ENCODE measurements at regions not wholly inside any gene's neighbourhood (a gene's known extent, or its start where the extent isn't known, plus 50 kb on each side); places are given as distances from the start of the nearest gene placed in this dataset.

DNA sequence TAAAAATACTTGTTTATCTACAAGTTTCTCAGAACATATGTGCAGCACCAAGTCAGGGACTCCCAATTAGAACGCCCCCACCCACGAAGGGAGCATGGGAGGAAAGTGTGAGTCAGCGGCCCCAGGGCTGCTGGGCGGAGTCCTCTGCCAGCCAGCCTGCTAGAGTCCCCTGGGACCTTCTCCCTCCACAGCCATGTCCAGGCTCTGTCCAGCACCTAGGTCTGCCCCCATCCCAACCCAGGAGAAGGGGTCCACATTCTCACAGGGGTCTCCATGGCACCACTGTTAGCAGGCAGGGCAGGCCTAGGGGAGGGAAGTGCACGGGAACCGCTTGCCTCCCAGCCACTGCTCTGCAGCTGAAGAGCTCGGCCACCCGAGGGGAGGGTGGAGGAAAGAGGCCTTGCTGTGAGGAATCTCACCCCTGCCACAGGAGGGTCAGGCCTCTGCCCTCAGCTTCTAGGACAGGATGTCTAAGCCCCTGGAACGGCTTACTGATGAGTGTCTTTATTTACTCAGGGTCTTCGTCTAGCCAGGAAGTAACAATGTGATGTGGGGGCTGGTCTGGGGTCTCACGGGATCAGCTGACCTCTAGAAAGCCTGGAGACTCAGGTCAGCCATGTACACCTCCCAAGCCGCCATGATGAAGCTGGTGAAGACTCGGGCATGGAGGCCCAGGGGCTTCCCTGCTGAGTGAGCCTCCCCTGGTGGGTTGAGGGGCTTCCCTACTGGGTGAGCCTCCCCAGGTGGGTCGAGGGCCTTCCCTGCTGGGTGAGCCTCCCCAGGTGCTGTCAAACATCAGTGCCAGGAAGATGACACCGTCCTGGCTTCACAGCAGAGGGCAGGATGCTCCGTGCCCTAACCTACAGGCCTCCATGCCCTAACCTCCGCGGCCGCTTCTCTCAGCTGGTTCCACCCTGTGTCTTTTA lies 190.3 kb downstream of the RBFOX3 start:
- no peak overlapping the region for H3K4me3 ChIP-seq (ENCODE audit: control insufficient read depth, low read depth, low read length)
- no peak for TF ChIP-seq CTCF (IDR thresholded peaks at IDR 0.05; ENCODE audit: control insufficient read depth, insufficient read depth, low read depth, low read length, missing control alignments)
- DNase-seq (ENCODE audit: low read depth) = peak; percentile 4

DNA sequence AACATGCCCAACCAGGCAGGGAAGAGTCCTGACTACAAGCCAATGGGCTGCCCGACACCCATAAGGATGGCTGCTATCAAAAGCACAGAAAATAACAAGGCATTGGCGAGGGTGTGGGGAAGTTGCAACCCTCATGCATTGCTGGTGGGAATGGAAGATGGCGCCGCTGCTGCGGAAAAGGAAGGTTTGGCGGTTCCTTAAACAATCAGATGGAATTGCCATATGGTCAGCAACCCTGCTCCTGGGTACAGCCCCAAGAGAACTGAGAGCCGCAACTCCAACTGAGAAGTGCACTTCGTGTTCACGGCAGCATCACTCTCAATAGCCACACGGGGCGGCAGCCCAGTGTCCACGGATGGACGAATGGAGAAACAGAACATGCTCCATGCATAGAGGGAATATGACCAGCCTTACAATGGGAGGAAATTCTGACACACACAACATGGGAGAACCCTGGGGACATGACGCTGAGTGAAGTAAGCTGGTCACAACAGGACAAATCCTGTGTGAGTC lies 193.3 kb downstream of the RBFOX3 start:
- TF ChIP-seq CTCF (IDR thresholded peaks at IDR 0.05; ENCODE audit: control insufficient read depth, insufficient read depth, low read depth, low read length, missing control alignments) = no peak
- H3K4me3 ChIP-seq (ENCODE audit: control insufficient read depth, low read depth, low read length) = no peak overlapping the region
- DNase-seq (ENCODE audit: low read depth) = no peak

DNA sequence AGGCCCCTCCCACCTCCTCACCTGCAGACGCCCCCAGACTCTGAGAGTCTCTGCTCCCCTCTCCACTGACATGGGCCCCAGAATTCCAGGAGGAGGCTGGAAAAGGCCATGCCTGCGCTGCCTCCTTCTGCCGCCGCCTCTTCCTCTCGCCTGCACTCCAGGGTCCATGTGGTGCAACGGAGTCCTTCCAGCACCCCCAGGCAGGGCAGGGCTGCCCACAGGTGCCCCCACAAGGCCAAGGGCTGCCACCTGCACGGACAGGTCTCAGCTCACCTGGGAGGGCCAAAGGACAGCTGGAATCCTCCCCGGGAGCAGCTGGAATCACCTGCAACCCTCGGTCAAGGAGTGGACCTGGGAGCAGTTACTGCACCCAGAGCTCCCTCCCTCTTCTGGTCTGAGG lies 194.9 kb downstream of the RBFOX3 start:
- DNase-seq (ENCODE audit: low read depth) = no peak
- H3K4me3 ChIP-seq (ENCODE audit: control insufficient read depth, low read depth, low read length) = no peak overlapping the region
- TF ChIP-seq CTCF (IDR thresholded peaks at IDR 0.05; ENCODE audit: control insufficient read depth, insufficient read depth, low read depth, low read length, missing control alignments) = no peak

- TF ChIP-seq CTCF (IDR thresholded peaks at IDR 0.05; ENCODE audit: control insufficient read depth, insufficient read depth, low read depth, low read length, missing control alignments) = no peak
- no peak for DNase-seq (ENCODE audit: low read depth)
- H3K4me3 ChIP-seq (ENCODE audit: control insufficient read depth, low read depth, low read length) = no peak overlapping the region
These were observed 195.5 kb downstream of the RBFOX3 start for GRCh38 chr17:79415365-79415764.

DNA sequence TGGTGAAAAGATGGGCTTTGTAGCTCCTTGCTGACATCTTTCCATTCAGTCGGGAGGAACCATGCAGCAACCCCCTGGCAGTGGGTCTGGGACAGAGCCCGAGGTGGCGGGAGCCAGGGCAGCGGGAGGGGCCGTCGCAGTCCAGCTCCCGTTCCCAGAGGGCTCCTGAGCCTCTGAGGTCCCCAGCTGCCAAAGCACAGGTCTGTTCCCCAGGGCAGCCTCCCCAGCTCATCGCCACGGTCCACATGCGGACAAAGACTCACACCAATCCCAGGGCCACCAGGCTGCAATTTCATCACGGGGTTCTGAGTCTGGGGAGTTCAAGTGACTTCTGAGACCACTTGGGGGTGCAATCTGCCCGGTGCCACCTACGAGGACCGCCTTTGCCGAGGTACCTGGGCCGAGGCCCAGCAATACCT lies 196.0 kb downstream of the RBFOX3 start:
- H3K4me3 ChIP-seq (ENCODE audit: control insufficient read depth, low read depth, low read length) = no peak overlapping the region
- TF ChIP-seq CTCF (IDR thresholded peaks at IDR 0.05; ENCODE audit: control insufficient read depth, insufficient read depth, low read depth, low read length, missing control alignments) = no peak
- DNase-seq (ENCODE audit: low read depth) = no peak

- H3K4me3 ChIP-seq (ENCODE audit: control insufficient read depth, low read depth, low read length) = no peak overlapping the region
- TF ChIP-seq CTCF (IDR thresholded peaks at IDR 0.05; ENCODE audit: control insufficient read depth, insufficient read depth, low read depth, low read length, missing control alignments) = no peak
- no peak for DNase-seq (ENCODE audit: low read depth)
These were observed 196.6 kb downstream of the RBFOX3 start for GRCh38 chr17:79414063-79414792.

Data from AG09309 (cell line).